ENCODE measurements at regions not wholly inside any gene's neighbourhood (a gene's known extent, or its start where the extent isn't known, plus 50 kb on each side); places are given as distances from the start of the nearest gene placed in this dataset.
"Not testable (repeated sequence)": the region's sequence is repeated elsewhere in the genome, so short reads cannot be mapped to it uniquely, and the experiment has no call there.

DNA sequence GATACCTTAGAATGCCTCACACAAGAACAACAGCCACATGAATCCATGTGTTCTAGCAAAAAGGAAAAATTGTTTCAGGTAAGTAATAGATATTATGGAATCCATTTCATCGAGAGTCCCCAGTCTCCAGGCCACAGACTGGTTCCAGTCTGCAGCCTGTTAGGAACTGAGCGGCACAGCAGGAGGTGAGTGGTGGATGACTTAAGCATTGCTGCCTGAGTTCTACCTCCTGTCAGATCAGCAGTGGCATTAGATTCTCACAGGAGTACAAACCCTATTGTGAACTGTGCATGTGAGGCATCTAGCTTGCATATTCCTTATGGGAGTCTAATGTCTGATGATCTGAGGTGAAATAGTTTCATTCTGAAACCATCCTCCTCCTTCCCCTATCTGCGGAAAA is 207.0 kb downstream of the CSNK1G3 start:
- DNase-seq, result no peak

DNA sequence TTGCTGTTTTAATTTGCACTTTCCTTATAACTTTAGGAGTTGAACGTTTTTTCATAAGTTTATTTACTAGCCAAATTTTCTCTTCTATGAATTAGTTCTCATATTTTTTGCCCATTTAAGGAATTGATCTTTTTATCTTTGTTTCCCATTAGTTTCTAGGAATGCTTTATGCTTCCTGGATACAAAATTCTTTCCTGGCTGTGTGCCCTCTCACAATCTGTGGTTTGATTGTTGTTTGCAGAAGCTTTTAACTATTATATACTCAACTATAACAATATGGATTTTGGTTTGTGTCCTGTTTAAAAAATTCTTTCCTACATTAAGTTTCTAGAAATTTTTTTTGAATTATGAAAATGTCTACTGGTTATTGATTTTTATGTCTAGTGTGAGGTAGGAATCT is 206.3 kb downstream of the CSNK1G3 start:
- DNase-seq, result peak; percentile 43 to 56

DNA sequence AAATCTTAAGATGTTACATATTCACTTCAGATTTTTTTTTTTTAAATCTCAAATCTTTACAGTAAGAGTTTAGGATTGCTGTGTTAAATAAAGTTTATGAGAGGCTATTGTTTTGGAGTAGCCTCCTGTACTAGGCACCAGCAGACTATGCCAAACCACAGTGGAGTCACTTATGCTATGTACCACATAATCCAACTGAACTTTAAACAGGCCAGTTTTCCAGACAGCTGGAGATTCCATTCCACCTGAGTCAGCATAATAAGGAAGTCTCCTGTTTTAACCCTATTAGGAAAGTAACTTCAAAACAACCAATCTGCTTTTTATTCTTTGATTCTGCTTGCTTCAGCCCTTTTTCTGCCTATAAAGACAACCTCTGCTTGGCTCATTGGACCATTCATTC is 205.2 kb downstream of the CSNK1G3 start:
- no peak for DNase-seq

DNA sequence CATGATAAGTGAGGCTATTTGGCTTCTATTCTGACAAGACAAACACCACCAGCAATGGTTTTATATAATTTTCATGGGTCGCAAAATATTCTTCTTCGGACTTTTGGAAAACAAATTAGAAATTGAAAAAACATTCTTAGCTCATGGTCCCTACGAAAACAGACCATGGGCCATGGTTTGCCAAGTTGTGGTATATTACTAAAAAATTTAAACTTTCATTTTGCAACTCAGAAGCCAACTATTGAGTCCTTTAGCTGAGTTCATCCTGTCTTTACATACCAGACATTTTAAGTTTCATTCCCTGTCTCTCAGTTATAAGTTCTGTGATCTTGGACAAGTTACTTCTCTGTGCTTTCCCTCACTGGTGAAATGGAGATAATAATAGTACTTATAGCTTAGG is 198.1 kb downstream of the CSNK1G3 start:
- DNase-seq, result no peak

DNA sequence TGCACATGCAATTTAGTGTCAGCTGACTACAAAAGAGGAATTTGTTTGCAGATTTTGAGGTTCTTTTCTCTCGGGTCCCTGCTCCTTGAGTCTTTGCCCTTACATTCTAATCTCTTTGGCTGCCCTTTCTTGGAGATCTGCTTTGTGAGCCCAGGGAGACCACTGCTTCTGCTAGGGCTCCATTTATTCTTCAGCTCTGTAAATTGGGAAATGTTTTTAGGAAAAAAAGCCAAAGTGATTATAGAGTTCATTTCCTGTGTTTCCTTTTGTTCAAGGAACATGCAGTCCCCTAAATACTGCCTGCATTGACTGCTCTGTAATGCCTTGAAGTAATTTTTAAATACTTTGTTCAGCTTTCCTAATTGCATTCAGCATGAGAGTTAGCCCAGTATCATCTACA is 197.4 kb downstream of the CSNK1G3 start:
- no peak for DNase-seq

DNA sequence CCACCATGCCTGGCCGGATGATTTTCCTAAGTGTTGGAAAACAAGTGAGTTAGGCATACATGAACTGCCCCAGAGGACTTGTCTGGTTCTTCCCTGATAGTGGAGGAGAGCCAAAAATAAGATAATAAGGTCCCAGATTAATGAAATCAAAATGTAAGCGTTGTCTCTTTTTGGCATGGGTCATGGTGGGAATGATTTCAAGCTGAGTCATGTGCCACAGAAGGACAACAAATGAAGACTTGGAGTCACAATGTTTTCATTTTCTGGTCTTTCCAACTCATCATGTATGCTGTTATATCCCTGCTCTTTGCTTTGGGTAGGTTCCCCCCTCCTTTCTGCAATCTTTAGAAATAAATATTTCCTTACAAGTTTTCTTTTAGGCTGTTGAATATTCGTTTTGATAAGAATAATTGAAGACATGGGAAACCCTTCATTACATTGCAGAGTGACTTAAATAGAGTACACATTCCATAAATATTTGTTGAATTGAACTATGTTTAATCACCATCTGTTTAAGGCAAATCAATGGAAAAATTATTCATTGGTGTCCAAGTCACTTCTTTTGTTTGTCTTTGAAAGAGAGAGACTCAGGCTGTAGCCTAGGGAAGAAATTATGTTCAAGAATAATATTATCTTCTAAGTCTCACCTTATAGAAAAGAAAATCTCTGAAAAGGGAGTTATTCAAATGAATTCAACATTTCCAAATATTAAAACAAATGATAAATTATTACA is 196.3 kb downstream of the CSNK1G3 start:
- no peak for DNase-seq

DNA sequence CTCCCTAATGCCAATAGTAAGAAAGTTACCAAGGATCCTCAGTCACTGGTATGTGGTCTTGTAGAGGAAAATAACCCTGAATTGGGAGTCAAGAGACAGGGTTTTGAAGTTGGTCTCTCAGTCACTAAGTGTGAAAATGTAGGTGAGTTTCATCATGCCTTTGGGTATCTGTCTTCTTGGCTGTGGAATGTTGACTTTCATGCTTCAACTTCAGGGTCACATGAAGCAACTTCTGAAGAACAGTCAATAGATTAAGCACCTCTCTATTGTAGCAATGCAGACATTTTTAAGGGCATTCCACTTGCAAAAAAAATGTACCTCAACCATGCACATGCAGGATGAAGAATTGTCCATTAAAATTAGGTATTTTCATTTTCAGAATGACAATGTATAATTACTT is 194.6 kb downstream of the CSNK1G3 start:
- no peak for DNase-seq

DNA sequence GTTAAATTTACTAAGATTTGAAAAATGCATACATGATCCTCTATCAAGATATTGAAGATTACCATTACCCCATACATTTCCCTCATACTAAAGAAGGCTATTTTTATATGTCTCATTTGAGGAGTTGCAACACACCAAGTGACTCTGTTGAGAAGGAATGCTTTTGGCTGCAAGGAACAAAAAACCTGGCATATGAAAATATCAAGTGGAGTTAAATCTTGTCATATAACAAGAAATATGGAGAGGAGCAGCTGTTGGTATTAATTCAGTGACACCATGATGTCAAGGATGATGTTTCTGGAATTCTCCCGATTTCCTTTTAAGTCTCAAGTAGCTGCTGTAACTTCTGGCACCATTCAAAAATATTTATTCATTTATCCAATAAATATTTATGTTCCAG is 193.8 kb downstream of the CSNK1G3 start:
- no peak for DNase-seq

DNA sequence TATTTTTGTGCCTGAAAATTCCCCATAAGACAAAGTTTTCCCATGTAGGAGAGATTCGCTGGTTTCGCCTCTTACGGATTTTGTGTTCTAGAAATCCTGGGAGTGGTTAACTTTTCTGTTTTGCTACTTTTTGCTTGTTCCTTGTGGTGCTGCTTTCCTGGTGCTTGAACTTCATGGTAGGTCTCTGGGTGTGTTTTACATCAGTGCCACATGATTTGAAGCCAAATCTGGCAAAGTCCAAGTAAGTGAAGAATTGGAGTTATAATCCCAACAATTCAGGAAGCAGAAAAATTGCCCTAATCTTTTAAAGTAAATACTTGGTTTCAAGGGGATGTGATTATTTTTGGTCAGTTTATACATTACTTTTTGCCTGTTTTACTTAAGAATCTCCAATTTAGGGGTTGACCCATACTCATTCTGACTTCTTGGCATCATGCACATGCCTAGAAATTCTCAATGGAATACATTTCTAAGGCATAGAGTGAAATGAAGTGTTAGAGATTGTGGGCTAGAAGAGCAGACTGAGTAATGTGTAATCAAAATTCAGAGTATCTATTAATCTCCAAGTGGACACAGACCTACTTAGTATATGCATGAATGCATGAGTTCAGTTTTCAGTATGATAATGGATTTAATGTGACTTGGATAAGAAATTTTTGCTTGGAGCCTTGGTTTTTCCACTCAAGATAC is 189.7 kb downstream of the CSNK1G3 start:
- DNase-seq, result no peak

DNA sequence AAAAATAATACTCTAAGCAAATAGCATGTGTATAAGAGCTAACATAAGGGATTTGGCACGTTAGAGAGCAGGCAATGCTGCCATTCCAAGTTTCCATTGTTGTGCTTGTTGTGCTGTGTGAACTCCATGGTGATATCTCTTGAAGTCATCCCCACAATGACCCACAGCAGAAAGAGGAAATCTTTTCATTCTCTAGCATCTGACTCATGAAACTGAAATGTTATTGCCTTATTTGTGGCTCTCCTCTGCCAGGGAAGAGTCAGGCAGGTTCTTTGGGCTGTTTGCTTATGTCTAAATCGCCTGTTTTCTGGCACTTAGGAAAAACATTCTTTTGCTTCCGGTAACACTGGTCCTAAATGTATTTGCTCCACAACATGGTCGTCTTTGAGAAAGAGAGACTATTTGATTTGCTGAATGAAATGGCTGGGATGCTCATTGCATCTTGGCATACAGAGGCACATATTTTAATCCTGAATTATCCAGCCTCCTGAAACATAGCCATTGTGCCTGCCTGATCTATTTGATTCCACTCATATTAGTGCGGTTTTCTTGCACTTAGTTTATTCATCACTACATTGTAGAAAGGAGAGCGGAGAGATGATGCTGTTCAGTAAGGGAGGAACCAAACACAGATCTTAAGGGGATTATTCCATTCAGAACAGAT is 188.8 kb downstream of the CSNK1G3 start:
- DNase-seq, result no peak

DNA sequence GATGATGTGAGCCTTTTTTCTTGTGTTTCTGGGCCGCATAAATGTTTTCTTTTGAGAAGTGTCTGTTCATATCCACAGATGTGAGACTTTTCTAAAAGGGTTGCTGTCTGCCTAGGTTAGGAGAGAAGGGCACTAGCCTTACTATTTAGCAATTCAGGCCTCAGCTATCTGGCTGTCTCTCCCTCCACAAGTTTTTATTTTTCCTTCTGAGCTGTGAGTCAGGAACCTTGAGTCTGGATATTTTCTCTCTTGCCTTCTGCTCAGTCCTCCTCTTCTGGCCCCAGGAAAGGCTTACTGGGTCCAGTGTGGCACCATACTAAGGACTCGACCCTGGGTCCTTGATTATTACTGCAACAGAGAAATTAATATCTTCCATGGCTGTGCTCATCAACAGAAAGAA is 187.6 kb downstream of the CSNK1G3 start:
- no peak for DNase-seq

DNA sequence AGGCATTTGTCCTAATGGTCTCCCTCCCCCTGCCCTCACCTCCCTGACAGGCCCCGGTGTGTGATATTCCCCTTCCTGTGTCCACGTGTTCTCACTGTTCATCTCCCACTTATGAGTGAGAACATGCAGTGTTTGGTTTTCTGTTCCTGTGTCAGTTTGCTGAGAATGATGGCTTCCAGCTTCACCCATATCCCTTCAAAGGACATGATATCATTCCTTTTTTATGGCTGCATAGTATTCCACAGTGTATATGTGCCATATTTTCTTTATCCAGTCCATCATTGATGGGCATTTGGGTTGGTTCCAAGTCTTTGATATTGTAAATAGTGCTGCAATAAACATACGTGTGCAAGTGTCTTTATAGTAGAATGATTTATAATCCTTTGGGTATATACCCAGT is 187.0 kb downstream of the CSNK1G3 start:
- not testable (repeated sequence) for DNase-seq

DNA sequence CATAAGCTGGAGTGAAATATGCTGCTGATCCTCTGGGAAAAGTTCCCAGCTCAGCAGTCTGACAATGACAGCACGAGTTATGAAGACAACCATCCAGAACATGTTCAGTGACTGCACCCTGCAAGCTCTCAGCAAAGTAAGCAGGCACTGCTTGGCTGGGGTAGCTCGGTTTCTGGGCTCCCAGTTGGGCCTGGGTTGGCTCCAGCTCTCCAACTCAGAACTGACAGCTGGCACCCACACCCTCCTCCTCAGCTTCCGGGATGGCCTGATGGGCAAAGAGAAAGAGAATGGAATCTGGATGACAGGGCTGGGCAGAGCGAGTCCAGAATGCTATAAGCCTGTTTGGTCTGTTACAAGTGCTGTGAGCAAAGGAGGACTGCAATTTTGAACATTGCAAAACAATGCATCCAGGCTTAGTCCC is 185.0 kb downstream of the CSNK1G3 start:
- no peak for DNase-seq

DNA sequence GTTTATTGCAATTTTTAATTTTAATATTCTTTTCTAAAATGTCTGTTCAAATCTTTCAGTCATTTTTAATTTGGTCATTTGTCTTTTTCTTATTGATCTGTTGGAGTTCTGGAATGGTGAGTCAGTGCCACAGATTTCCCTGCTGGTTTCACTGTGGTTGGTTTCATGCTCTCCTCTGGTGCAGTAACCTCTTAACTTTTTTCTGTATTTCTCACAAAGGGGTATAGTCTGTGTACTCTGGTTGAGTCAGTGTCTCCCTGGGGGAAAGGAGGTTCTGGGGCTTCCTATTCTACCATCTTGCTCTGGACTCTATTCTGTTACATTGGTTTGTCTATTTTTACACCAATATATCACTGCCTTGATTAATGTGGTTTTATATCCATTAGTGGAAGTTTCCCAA is 178.8 kb downstream of the CSNK1G3 start:
- DNase-seq, result no peak

DNA sequence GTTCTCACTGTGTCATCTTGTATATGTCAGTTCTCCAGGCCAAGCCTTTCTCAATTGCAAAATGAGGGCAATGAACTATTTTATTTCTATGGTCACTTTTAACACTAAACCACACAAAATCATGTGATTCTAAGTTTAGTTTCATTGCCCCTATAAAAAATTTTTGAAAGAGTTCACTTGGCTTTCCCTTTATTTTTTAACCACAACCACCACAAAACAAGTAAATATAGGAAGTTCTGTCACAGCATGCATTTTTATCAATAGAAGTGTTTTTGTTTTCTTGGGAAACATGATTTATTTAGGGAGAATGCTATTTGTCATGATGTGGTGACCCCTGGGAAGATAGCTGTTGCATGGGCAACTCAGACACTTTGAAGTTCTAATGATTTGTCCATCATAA is 169.1 kb downstream of the CSNK1G3 start:
- no peak for DNase-seq

DNA sequence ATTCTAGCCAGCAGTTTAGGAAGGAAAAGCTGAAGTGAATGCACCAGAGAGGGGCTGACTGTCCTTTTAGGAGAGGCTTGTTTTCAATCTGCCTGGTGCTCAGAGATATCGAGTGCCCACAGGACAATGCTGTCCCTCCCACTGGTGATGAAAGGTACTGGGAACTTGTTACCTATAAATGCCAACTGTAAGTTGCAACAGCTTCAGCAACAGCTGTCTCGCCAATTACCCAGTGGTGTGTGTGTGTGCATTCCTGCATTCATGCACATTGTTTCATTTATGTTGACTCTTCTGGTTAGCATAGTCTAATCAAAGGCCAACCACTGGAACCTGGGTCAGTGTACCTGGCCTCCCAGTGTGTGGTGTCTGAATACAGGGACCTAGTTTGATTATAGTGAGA is 161.1 kb downstream of the CSNK1G3 start:
- DNase-seq, result no peak

DNA sequence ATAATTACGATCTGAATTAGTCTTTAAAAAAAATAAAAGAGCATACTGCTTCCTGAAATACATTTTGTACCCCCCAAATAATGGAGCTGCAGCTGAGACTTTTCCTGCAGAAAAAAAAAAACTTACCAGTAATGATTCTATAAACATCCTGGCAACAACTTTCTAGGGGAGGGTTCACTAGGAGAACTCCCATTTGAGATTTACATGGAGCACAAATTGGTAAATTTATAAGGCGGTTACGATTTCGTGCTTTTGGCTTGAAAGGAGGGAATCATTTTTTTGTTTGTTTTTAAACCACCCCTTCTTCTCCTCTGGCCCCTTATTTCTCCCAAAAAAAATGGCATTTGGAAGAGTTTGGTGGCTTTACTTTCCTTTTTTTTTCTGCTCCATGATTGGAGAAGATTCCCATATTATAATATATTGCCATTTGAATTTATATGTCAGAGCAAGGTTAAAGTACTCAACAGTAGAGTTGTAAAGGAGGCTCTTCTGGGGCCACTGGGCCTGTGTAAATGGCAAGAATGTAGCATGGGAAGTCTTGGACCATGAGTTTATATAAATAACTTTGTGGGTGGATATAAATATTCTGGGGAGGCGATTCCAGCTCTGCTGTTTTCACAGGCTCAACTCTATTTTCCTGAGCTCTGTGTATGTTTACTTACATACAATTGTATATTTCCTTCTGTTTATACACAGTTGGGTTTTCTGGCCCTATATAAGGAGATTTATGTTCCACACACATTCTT is 159.9 kb downstream of the CSNK1G3 start:
- DNase-seq, result peak; percentile 19 to 25

DNA sequence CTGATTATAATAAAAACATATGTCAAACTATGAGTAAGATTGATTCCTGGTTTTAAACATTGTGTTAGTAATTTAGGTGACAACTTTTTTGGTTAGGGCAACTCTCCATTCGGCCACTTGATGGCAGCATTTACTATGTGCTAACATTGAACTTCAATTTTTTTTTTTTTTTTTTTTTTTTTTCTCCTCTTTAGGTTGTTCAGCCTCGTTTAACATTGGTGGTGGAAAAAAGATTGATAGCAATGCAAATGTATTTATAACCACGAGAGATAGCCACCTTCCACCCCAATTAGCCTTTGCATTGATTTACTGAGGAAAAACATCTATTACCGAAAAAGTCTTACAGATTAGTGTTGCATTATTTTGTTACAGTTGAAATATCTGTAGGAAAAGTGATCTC is 159.1 kb downstream of the CSNK1G3 start:
- peak; percentile 49 to 66 for DNase-seq
